MM.1S (cell line): ENCODE measurements at regions not wholly inside any gene's neighbourhood (a gene's known extent, or its start where the extent isn't known, plus 50 kb on each side); places are given as distances from the start of the nearest gene placed in this dataset.
"Not testable (repeated sequence)": the region's sequence is repeated elsewhere in the genome, so short reads cannot be mapped to it uniquely, and the experiment has no call there.

ENCODE experiments used
- DNase-seq: peaks from one replicate; pipeline ENCODE4 v3.0.0-alpha.2; 2015
- H2AFZ ChIP-seq: fragments of 300-600 bp; sonication (generic); 2 replicates; pipeline ENCODE4 v1.6.0; 2016; ENCODE audit warnings: antibody characterized with exemption, low read length
- H3F3A ChIP-seq: fragments of 300-600 bp; sonication (generic); 2 replicates; pipeline ENCODE4 v1.6.1; 2016; ENCODE audit warnings: mild to moderate bottlenecking, antibody characterized with exemption, low read length, moderate library complexity, mixed read lengths; ENCODE audit not compliant: insufficient read depth
- H3K27ac ChIP-seq: fragments of 300-600 bp; sonication (generic); 2 replicates; pipeline ENCODE4 v1.5.1; 2016; ENCODE audit warnings: mild to moderate bottlenecking, low read length
- H3K27me3 ChIP-seq: fragments of 300-600 bp; sonication (generic); replicated peaks from 2 replicates; pipeline ENCODE4 v1.6.0; 2016; ENCODE audit warnings: low read length; ENCODE audit not compliant: insufficient read depth
- H3K36me3 ChIP-seq: fragments of 300-600 bp; sonication (generic); replicated peaks from 2 replicates; pipeline ENCODE4 v1.6.1; 2016; ENCODE audit warnings: mild to moderate bottlenecking, low read length, mixed read lengths; ENCODE audit not compliant: insufficient read depth
- H3K4me1 ChIP-seq: fragments of 300-600 bp; sonication (generic); 2 replicates; pipeline ENCODE4 v1.6.1; 2016; ENCODE audit warnings: low read length, mixed read lengths
- H3K4me2 ChIP-seq: fragments of 300-600 bp; sonication (generic); 2 replicates; pipeline ENCODE4 v1.6.0; 2016; ENCODE audit warnings: low read depth, low read length
- H3K4me3 ChIP-seq: fragments of 300-600 bp; sonication (generic); 2 replicates; pipeline ENCODE4 v1.5.1; 2016; ENCODE audit warnings: low read length, mixed read lengths
- H3K79me2 ChIP-seq: fragments of 300-600 bp; sonication (generic); 2 replicates; pipeline ENCODE4 v1.6.1; 2016; ENCODE audit warnings: mixed run types, low read length, mixed read lengths
- H3K9ac ChIP-seq: fragments of 300-600 bp; sonication (generic); 2 replicates; pipeline ENCODE4 v1.6.1; 2016; ENCODE audit warnings: low read length, mixed read lengths
- H3K9me2 ChIP-seq: fragments of 300-600 bp; sonication (generic); replicated peaks from 2 replicates; pipeline ENCODE4 v1.6.1; 2016; ENCODE audit warnings: mild to moderate bottlenecking, low read length, mixed read lengths; ENCODE audit not compliant: insufficient read depth
- H3K9me3 ChIP-seq: fragments of 300-600 bp; sonication (generic); replicated peaks from 2 replicates; pipeline ENCODE4 v1.6.1; 2016; ENCODE audit warnings: mild to moderate bottlenecking, low read length, mixed read lengths; ENCODE audit not compliant: insufficient read depth
- H4K20me1 ChIP-seq: fragments of 300-600 bp; sonication (generic); 2 replicates; pipeline ENCODE4 v1.6.1; 2016; ENCODE audit warnings: mild to moderate bottlenecking, low read length, moderate library complexity, mixed read lengths; ENCODE audit not compliant: insufficient read depth
- EZH2 ChIP-seq: fragments of 300-600 bp; sonication (generic); optimal IDR thresholded peaks from 2 replicates; pipeline ENCODE3; 2017; ENCODE audit warnings: low read depth, mild to moderate bottlenecking, antibody characterized with exemption, low read length, mixed read lengths
- EZH2phosphoT487 ChIP-seq: fragments of 300-600 bp; sonication (generic); IDR thresholded peaks from 2 replicates; pipeline ENCODE4 v1.6.1; 2018; ENCODE audit warnings: antibody characterized with exemption, low read length
- TF ChIP-seq, protein P1 (sequence below): fragments of 300-600 bp; sonication (generic); IDR thresholded peaks from 2 replicates; pipeline ENCODE4 v1.5.1; 2016; ENCODE audit warnings: antibody characterized with exemption, low read length, mixed read lengths

DNA sequence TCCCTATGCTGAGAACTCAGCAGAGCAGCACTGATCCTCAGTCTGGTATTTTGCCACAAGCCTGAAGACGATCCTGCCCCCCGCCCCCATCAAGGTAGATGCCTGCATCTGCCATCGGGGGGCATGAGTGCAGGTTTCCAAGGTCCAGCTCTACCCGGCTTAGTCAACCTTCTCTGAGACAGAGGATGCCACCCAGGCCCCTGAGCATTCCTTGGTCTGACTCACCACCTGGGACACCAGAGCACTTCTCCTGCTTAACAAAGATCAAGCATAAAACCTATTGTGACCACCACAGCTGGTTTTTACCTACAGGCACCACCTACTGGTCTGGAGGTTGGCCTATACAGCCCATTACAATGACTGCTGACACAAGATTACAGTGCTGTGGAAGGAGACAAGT, 1168.1 kb downstream of the PCDH19 start:
- no peaks in the 10 kb centered on the region for H3F3A ChIP-seq
- H3K4me3 ChIP-seq, result no peak overlapping the region
- H3K9me2 ChIP-seq, result no peaks in the 10 kb centered on the region
- H2AFZ ChIP-seq, result no peak overlapping the region
- H3K36me3 ChIP-seq, result no peaks in the 10 kb centered on the region
- no peak overlapping the region for H3K27ac ChIP-seq
- H3K27me3 ChIP-seq, result no peaks in the 10 kb centered on the region
- no peaks in the 10 kb centered on the region for H4K20me1 ChIP-seq
- DNase-seq, result no peak
- no peak for TF ChIP-seq EZH2phosphoT487
- TF ChIP-seq, protein P1, sequence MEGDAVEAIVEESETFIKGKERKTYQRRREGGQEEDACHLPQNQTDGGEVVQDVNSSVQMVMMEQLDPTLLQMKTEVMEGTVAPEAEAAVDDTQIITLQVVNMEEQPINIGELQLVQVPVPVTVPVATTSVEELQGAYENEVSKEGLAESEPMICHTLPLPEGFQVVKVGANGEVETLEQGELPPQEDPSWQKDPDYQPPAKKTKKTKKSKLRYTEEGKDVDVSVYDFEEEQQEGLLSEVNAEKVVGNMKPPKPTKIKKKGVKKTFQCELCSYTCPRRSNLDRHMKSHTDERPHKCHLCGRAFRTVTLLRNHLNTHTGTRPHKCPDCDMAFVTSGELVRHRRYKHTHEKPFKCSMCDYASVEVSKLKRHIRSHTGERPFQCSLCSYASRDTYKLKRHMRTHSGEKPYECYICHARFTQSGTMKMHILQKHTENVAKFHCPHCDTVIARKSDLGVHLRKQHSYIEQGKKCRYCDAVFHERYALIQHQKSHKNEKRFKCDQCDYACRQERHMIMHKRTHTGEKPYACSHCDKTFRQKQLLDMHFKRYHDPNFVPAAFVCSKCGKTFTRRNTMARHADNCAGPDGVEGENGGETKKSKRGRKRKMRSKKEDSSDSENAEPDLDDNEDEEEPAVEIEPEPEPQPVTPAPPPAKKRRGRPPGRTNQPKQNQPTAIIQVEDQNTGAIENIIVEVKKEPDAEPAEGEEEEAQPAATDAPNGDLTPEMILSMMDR, result no peak
- no peak for TF ChIP-seq EZH2
- H3K79me2 ChIP-seq, result no peaks in the 10 kb centered on the region
- no peaks in the 10 kb centered on the region for H3K4me1 ChIP-seq
- H3K4me2 ChIP-seq, result no peak overlapping the region
- no peaks in the 10 kb centered on the region for H3K9me3 ChIP-seq
- H3K9ac ChIP-seq, result no peak overlapping the region

DNA sequence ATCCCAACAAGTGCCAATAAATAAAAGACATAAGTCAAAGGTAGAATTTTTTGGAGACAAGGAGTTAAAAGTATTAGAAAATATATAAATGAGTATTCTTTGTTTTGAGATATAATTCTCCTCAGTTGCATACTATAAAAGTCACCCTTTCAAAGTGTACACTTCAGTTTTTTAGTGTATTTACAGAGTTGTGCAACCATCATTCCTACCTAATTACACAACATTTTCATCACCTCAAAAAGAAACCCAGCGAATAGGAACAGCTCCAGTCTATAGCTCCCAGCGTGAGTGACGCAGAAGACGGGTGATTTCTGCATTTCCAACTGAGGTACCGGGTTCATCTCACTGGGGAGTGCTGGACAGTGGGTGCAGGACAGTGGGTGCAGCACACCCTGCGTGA, 1175.7 kb downstream of the PCDH19 start:
- not testable (repeated sequence) for DNase-seq, H4K20me1 ChIP-seq, H2AFZ ChIP-seq, H3K27ac ChIP-seq, H3K9ac ChIP-seq, H3K4me3 ChIP-seq, H3F3A ChIP-seq, H3K4me1 ChIP-seq, H3K9me2 ChIP-seq, H3K4me2 ChIP-seq, H3K9me3 ChIP-seq, H3K79me2 ChIP-seq, H3K27me3 ChIP-seq, H3K36me3 ChIP-seq

DNA sequence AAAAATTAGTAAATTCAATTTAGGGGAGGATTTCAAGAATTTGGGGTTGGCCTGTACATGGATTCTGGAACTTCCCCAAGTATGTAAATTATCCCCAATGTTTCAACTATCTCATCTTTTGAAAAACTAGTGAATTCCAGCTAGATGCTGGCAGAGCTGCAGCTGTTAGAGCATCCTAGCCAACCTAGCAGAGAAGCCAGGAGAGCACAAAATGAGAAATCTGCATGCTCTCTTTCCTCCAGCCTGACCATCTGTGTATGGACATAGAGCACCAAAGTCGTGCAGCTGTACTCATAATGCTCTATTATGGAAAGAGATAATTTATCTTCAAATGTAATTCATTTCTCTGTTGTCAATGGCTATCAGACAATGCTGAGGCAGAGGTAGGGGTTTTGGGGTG, 1217.7 kb downstream of the PCDH19 start:
- Histone ChIP-seq H3F3A (no peaks in the 10 kb centered on the region), H2AFZ (no peak overlapping the region), H3K36me3 (no peaks in the 10 kb centered on the region), H3K27ac (no peak overlapping the region), H4K20me1 (no peaks in the 10 kb centered on the region), H3K4me1 (no peaks in the 10 kb centered on the region), H3K4me3 (no peak overlapping the region), H3K9me3 (no peaks in the 10 kb centered on the region), H3K9ac (no peak overlapping the region), H3K9me2 (no peaks in the 10 kb centered on the region), H3K27me3 (no peaks in the 10 kb centered on the region), H3K79me2 (no peaks in the 10 kb centered on the region), H3K4me2 (no peak overlapping the region)
- TF ChIP-seq EZH2phosphoT487 (no peak), EZH2 (no peak)
- TF ChIP-seq, protein P1, result no peak
- DNase-seq, result no peak

DNA sequence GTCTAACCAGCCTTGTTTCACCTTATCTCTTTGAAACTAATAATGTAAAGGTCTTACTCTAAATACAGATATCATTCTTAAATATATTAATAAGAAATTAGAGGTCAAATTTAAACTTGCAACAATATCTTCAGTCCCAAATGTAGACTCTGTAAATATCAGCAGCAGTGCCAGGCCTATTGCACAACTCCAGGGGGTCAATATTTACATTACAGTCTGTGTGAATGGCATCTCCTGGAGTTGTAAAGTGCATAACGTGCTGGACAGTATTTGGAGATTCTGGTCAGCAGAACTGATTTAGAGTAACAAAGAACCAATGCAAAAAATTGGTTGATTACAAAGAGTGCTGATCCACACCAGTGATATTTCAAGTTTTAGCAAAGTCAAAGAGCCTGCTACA, 1225.9 kb downstream of the PCDH19 start:
- Histone ChIP-seq H4K20me1 (no peaks in the 10 kb centered on the region), H3K79me2 (no peaks in the 10 kb centered on the region), H3F3A (no peaks in the 10 kb centered on the region), H3K27ac (no peak overlapping the region), H3K4me3 (no peak overlapping the region), H3K27me3 (no peaks in the 10 kb centered on the region), H3K9me3 (no peaks in the 10 kb centered on the region), H3K9ac (no peak overlapping the region), H3K36me3 (no peaks in the 10 kb centered on the region), H3K9me2 (no peaks in the 10 kb centered on the region), H3K4me2 (no peak overlapping the region), H3K4me1 (no peaks in the 10 kb centered on the region), H2AFZ (no peak overlapping the region)
- TF ChIP-seq EZH2, result no peak
- no peak for TF ChIP-seq EZH2phosphoT487
- DNase-seq, result no peak
